Tibial nerve (tissue), 4 donors: ENCODE measurements at regions not wholly inside any gene's neighbourhood (a gene's known extent, or its start where the extent isn't known, plus 50 kb on each side); places are given as distances from the start of the nearest gene placed in this dataset.

Experiments
- EP300 ChIP-seq, 2 donors: sonication (generic); formaldehyde crosslinking; IDR thresholded peaks; one replicate each; pipeline ENCODE4 v1.6.1; 2017; ENCODE audit warnings: antibody characterized with exemption in 2 of 2, mild to moderate bottlenecking in 1 of 2
- POLR2A ChIP-seq, 2 donors: fragments of 450-650 bp; IDR thresholded peaks; one replicate each; pipeline ENCODE4 v1.6.1; 2017; ENCODE audit warnings: antibody characterized with exemption in 2 of 2, mild to moderate bottlenecking in 2 of 2, moderate library complexity in 2 of 2
- TF ChIP-seq, protein P1 (sequence below), 5 experiments: fragments of 200-600 bp in 3 of 5; fragments of 450-650 bp in 2 of 5; sonication (generic) in 3 of 5; IDR thresholded peaks; one replicate each; pipeline ENCODE4 v1.5.1; 2016 to 2019; ENCODE audit warnings: antibody characterized with exemption in 5 of 5, mild to moderate bottlenecking in 3 of 5, moderate library complexity in 2 of 5

DNA sequence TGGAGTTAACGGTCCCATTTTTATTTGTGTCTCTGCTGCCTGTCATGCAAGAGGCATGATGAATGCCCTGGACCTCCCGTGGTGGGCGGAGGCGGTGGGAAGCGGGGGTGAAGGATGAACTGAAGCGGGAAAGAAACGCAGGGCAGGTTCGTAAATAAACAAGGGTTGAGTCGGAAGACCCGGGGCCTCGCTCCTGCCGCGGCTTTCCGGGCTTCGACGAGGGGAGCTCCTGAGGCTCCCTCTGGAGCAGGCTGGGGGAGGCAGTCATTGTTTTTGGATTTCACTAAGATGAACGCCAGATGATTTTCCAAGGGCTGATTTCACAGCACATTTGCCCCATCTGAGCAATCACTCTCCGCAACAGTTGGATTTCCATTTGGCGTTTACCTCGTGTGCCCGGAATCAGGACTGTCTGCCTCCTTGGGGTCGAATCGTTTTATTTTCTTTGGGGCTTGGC lies 130.2 kb downstream of the SLC38A6 start:
- TF ChIP-seq, protein P1, sequence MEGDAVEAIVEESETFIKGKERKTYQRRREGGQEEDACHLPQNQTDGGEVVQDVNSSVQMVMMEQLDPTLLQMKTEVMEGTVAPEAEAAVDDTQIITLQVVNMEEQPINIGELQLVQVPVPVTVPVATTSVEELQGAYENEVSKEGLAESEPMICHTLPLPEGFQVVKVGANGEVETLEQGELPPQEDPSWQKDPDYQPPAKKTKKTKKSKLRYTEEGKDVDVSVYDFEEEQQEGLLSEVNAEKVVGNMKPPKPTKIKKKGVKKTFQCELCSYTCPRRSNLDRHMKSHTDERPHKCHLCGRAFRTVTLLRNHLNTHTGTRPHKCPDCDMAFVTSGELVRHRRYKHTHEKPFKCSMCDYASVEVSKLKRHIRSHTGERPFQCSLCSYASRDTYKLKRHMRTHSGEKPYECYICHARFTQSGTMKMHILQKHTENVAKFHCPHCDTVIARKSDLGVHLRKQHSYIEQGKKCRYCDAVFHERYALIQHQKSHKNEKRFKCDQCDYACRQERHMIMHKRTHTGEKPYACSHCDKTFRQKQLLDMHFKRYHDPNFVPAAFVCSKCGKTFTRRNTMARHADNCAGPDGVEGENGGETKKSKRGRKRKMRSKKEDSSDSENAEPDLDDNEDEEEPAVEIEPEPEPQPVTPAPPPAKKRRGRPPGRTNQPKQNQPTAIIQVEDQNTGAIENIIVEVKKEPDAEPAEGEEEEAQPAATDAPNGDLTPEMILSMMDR (IDR thresholded peaks at IDR 0.05) = no peak
- TF ChIP-seq POLR2A (IDR thresholded peaks at IDR 0.05) (no peak), EP300 (IDR thresholded peaks at IDR 0.05) (no peak)
